Stimulated activated CD4-positive, alpha-beta T cell treated with anti-CD3 and anti-CD28 coated beads, Interleukin-12 subunit alpha, Interleukin-12 subunit beta, amount 100 ng/mL, for 4 hours (primary cell): ENCODE measurements at regions not wholly inside any gene's neighbourhood (a gene's known extent, or its start where the extent isn't known, plus 50 kb on each side); places are given as distances from the start of the nearest gene placed in this dataset.
"Not testable (repeated sequence)": the region's sequence is repeated elsewhere in the genome, so short reads cannot be mapped to it uniquely, and the experiment has no call there.

Source experiments
- DNase-seq: peaks from one replicate; pipeline ENCODE4 v3.0.0-alpha.2; 2020

- no peak for DNase-seq
Measured at GRCh38 chr16:64343061-64343819, 778.6 kb downstream of the CDH11 start.

DNA sequence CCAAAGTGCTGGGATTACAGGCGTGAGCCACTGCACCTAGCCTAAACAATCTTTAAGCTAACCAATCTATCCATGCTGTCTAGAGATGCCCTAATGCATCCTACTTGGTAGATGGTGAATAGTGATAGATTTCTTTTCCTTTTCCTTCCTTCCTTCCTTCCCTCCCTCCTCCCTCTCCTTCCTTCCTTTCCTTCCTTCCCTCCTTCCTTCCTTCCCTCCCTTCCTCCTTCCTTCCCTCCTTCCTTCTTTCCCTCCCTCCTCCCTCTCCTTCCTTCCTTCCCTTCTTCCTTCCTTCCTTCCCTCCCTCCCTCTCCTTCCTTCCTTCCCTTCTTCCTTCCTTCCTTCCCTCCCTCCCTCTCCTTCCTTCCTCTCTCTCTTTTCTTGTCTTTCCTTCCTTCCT is 780.5 kb downstream of the CDH11 start:
- DNase-seq, result not testable (repeated sequence)

GRCh38 chr16:64339052-64339770 is 782.7 kb downstream of the CDH11 start:
- no peak for DNase-seq

DNA sequence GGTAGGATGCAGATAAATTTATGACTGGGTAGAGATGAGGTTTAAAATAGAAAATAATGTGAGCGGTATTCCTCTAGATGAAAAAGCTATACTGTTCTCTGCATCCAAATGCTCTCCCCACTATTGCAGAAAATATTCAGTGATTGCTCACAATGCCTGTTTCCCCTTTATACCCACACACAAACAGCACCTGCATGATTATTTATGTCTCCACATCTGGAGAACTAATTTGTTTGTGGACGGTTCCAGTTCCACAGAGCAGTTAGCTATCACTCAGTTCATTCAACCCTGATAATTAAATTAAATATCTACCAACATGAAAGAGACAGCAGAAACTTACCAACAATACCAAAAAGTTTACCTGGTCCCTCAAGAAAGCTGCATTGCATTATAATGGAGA is 800.0 kb downstream of the CDH11 start:
- DNase-seq, result no peak

DNA sequence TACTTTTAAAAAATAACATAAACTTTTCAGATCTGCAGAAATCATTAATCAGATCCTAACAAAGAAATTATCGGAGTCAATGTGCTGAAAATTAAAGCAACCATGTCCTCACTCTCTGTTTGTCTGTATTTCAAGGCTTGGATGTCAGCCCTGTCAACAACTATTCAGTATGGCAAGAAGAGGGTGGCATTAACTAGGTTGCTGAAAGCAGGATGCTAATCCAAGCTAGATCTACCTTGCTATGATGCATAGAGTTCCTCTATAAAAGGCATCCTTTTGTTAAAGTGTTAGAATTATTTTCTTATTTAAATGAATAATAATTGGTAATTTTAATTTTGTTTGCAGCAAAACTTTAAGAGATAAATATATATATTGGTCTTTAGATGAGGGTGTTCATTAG is 800.8 kb downstream of the CDH11 start:
- DNase-seq, result no peak

- DNase-seq, result no peak
Measured at GRCh38 chr16:64317601-64318000, 804.3 kb downstream of the CDH11 start.

DNA sequence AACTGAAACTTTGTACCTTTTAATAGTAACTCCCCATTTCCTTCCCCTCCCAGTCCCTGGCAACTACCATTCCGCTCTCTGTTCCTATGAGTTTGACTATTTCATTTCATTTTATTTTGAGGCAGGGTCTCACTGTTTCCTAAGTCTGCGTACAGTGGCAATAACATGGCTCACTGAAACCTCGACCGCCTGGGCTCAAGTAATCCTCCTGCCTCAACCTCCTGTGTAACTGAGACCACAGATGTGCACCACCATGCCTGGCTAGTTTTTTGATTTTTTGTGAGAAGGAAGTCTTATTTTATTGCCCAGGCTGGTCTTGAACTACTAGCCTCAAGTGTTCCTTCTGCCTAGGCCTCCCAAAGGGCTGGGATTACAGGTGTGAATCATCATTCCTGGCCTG is 808.1 kb downstream of the CDH11 start:
- DNase-seq, result no peak

- DNase-seq, result no peak
Measured at GRCh38 chr16:64312980-64313379, 808.9 kb downstream of the CDH11 start.

- DNase-seq, result no peak
Measured at GRCh38 chr16:64312292-64312691, 809.6 kb downstream of the CDH11 start.

DNA sequence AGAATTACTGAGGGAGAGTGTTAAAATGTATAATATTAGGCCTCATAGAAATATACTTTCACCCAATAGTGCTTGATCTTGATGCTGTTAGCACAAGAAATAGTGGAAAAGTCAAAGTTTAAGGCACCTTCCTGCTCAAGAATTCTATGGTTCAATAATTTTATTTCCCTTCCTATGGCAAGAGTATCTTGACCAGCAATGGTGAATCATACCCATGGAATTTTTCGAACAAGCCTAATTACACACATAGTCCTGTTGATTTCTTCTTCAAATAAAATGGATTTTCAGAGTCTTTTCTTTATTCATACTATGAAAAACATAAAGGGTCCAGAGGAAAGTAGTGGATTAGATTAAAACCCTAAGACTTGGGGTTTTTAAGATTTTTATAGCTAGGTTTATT is 810.6 kb downstream of the CDH11 start:
- DNase-seq, result no peak

DNA sequence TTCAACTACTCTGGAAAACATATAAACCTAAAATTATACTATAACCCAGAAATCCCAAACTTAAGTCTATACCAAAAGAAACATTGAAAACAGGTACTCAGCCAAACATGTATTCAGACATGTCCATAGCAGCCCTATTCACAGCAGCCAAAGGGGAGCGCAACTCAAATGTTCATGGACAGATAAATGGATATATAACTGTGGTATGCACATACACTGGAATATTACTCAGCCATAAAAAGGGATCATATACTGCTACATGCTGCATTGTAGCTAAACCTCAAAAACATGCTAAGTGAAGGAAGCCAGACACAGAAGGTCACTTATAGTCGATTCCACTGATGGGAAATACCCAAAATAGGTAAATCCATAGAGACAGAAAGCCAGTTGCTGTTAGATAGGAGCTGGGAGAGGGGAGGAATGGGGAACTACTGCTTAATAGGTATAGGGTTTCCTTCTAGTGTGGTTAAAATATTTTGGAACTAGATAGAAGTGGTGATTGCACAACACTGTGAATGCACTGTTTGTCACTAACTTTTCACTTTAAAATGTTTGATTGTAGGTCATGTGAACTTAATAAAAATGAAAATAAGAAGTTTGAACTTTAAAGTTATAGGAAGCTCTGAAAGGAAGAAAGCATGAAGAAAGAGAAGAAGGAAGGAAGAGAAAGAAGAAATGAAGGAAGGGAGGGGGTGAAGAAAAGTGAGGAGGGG is 812.3 kb downstream of the CDH11 start:
- DNase-seq, result no peak

DNA sequence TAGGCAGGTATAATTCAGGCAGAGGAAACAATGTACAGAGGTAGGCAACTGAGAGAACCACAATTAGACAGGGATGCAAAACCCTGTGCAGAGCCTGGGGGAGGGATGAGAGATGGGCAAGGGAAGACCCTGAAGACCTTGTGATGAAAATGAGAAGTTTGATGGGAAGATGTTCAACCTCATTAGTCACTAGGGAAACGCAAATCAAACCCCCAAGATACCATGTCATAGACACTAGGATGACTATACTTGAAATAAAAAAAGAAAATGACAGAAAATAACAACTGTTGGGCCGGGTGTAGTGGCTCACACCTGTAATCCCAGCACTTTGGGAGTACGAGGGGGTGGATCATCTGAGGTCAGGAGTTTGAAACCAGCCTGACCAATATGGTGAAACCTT is 813.1 kb downstream of the CDH11 start:
- no peak for DNase-seq

DNA sequence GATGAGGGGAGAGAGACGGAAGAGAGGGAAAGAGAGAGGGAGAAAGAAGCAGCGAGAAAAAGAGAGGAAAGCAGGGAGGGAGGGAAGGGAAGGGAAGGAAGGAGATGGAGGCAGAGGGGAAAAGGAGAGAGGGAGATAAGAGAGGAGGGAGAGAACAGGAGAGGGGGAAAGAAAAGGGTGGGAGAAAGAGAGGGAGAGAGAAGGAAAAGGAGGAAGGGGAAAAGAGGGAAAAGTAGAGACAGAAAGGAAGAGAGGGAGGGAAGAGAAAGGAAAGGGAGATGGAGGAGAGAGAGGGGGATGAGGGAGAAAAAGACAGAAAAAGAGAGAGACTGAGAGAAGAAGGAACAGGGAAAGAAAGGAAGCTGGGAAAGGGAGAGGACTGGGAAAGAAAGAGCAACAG is 814.4 kb downstream of the CDH11 start:
- no peak for DNase-seq

DNA sequence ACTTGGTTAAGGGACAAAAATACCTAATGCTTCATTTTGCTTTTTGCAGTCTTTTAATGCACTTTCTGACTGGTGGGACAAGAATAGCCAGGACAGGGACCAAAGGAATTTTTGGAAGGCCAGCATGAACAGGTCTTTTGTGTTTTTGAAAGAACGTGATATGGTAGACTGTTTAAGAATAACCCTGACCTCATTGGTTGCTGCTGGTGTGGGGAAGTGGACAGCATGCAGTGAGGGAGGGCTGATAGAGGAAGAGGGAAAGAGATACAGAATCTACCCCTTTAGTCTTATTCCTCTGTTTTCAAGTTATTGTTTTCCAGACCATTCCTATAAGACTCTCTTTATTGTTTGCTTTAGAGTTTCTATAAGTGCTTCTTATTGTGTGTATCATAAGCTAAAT is 816.2 kb downstream of the CDH11 start:
- DNase-seq, result no peak

GRCh38 chr16:64304951-64305350 is 816.9 kb downstream of the CDH11 start:
- no peak for DNase-seq

- no peak for DNase-seq
Measured at GRCh38 chr16:64304396-64304795, 817.5 kb downstream of the CDH11 start.

DNA sequence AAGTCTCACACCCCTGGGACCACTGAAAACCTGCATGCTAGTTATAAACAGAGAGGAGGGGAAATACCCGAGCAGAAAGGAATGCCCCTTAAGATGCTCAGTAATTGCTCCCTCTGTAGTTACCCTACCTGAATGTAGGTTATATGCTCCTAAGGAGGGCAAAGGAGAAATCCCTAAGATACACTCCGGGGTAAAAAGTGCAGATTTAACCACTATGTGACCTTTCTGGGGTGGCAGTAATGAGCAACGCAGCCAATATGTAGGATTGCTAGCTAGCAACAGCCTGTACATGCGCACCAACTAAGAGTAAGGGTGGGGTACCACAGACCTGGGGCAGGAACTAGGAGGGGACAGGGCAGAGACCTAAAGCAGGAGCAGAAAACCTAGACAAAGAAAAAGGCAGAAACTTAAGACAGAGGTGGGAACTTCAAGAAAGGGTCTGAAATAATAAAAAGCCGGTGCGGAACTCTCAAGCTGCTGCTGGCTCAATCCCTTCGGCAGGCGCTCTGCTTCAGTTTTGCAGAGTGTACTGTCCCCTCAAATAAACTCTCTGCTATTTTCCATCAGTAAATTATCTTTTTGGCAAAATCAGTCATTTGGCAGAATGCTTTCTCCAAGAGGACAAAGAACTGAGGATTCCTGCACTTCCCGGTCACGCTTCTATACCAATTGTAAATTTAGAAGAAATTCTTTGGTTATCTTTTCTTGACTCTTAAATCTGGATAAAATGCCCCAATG is 823.8 kb downstream of the CDH11 start:
- no peak for DNase-seq

DNA sequence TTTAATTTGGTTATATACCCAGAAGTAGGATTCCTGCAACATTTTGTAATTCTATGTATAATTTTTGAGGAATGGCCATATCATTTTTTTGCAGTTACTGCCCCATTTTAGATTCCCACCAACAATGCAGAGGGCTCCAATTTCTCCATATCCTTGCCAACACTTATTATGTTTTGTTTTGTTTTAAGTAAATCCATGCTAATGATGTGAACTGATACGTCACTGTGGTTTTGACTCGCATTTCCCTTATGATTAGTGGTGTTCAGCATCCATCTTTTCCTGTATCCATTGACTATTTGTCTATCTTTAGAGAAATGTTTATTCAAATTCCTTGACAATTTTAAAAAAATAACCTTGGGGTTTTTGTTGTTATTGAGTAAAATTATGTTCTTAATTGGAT is 826.4 kb downstream of the CDH11 start:
- DNase-seq, result no peak

GRCh38 chr16:64292953-64293352 is 828.9 kb downstream of the CDH11 start:
- no peak for DNase-seq

- DNase-seq, result no peak
Measured at GRCh38 chr16:64292161-64292560, 829.7 kb downstream of the CDH11 start.

- no peak for DNase-seq
Measured at GRCh38 chr16:64290461-64290860, 831.4 kb downstream of the CDH11 start.

GRCh38 chr16:64287655-64288528 is 834.0 kb downstream of the CDH11 start:
- no peak for DNase-seq
